Fibroblast of skin of scalp (primary cell): ENCODE measurements at regions not wholly inside any gene's neighbourhood (a gene's known extent, or its start where the extent isn't known, plus 50 kb on each side); places are given as distances from the start of the nearest gene placed in this dataset.

Experiments used
- DNase-seq: peaks from one replicate; pipeline ENCODE4 v3.0.0-alpha.2; 2013

DNA sequence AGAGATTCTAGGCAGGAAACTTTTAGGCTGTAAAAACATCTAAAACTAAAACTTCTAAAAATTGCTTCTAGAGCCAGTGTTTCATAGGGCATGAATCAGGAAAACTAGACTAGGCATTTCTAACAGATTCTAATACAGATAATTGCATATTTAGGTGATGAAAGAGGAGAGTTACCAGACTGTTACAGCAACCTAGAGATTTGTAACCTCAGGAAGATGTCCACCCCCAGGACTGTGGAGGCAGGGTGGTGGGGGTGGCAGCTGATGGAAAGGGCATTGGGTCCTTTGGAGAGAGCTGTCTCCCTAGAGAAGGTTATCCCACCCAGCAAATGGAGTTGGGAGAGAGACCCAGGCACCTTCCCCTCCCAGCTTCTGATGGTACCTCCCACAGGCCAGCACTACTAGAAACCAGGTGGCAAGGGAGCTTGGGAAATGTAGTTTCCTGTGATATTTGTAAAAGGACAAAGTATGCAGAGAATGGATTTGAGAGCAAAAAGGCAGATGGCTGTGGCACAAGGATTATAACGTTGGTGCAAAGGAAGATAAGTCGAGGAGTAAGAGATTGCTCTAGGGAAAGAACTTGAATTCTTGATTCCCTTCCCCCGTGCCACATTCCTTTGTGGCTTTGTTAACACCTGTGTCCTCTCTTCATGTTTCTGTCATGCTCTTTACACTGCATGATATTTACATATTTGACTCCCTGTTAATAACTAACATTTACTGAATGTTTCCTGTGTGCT, 75.6 kb upstream of the MGAT5 start:
- peak; percentile 20 for DNase-seq

GRCh38 chr2:134181219-134181618, 72.7 kb upstream of the MGAT5 start:
- DNase-seq, result no peak

DNA sequence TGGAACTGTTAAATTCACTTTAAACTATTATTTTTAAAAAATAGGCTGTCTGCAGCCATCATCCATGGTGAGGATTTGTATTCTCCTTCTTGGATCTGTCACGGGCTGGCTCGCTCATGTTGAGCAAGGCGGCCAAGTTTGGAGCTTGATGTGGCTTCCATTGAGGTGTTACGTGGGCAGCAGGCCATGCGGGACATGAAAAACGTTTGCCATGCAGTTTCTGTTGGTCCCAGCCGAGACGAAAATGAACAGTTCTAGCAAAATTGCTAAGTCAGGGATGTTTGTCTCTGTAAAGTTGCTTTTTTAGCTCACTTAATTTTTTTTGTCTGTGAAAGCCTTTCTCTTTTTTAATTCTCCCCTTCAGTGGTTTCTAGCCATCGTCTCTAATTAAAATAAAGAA, 70.2 kb upstream of the MGAT5 start:
- DNase-seq, result no peak

DNA sequence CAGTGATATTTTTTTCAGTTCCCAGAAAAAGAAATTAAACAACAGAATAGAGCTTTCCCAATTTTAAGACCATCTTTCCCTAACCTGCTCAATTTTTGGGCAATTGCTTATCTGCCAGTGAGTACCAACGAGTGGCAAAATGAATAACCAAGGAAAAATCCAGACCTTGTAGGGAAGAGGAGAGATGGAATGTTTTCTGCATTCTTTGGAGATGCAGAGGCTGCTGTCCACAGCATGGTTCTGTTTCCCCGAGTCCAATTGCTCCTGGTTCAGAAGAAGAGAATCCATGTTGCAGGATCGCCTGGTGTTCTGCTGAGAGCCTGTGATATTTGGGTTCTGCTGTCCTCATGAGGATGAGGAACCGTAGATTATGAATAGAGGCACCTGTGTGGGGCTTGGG, 68.2 kb upstream of the MGAT5 start:
- DNase-seq, result no peak

DNA sequence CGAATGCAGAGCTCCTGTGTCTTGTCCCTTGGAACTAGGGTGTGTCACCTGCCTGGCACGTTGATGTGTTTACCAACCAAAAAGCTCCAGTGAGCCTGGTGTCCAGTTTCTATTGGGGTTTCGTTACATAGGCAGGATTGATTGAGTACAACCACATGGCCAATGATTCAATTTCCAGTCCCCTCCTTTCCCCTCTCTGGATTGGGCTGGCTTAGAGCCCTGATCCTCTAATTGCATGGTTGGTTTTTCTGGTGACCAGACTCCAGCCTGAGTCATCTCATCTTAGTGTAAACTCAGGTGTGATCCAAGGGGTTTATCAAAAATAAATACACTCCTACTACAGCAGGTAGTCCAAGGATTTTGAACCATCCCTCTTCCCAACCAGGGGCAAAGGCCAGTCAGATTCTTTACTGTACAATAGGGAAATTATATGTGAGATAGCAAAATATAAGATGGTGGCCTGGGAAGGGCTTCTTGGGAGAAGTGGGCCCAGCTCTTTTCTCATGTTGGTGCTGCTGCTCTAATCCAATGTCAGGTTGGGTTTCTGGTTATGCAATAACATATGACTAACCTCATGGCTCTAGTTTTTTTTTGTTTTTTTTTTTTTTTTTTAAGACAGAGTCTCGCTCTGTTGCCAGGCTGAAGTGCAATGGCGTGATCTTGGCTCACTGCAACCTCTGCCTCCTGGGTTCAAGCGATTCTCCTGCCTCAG, 64.7 kb upstream of the MGAT5 start:
- peak; percentile 38 for DNase-seq

- no peak for DNase-seq
Measured at GRCh38 chr2:134190062-134190806, 63.6 kb upstream of the MGAT5 start.

DNA sequence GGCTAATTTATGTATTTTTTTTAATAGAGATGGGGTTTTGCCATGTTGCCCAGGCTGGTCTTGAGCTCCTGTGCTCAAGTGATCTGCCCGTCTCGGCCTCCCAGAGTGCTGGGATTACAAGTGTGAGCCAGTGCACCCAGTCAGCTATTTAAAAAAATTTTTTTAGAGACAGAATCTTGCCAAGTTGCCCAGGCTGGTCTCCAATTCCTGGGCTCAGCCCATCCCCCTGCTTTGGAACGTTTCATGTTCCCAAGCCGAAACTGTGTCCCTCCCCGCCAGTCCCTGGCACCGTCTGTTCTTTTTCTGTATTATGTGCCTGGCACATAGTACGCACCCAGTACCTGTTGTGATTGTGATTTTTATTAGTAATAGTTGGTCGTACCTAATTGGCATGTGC, 63.1 kb upstream of the MGAT5 start:
- DNase-seq, result no peak

- DNase-seq, result no peak
Measured at GRCh38 chr2:134191835-134192234, 62.0 kb upstream of the MGAT5 start.

GRCh38 chr2:134193006-134193405, 60.9 kb upstream of the MGAT5 start:
- DNase-seq, result peak; percentile 90

DNA sequence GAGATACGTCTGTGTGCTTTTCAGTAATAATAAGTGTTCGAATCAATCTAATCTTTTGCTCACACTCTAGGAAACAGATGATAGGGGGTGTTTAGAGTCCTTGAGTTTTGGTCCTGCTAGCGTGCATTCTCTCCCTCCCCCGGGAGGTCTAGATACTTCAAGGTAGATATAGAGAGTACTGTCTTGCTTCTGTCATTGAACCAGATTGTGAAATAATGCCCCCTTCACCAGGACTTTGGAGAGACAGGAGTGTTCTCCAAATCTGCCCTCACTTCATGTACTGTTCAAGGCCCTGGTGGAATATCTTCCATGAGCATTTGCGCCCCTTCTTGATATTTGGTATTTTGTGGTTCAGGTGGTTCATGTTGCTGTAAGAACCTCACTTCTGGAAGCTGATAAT, 59.4 kb upstream of the MGAT5 start:
- no peak for DNase-seq

DNA sequence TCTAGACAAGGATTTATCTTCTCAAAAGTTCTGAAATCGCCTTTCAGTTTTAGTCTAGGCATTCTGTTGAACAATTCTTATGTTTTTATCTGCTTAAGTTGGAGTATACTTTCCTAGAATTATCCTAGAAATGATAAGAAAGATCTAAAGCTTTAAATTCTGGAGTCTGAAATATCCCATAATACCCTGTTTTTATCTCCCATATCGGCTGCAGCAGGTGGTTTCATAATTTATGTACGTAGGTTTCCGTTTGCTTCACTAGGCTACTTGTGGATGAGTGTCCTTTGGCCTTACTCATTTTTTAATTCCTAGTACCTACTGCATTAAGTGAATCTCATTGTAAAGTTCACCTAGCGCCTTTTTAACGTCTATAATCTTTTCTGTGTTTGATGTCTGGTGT, 58.5 kb upstream of the MGAT5 start:
- no peak for DNase-seq

GRCh38 chr2:134197445-134197844, 56.4 kb upstream of the MGAT5 start:
- no peak for DNase-seq

- DNase-seq, result no peak
Measured at GRCh38 chr2:134198006-134198634, 55.8 kb upstream of the MGAT5 start.

GRCh38 chr2:134199123-134199522, 54.7 kb upstream of the MGAT5 start:
- DNase-seq, result no peak

GRCh38 chr2:134200036-134200618, 53.7 kb upstream of the MGAT5 start:
- DNase-seq, result no peak

GRCh38 chr2:134201533-134201932, 52.3 kb upstream of the MGAT5 start:
- DNase-seq, result no peak

DNA sequence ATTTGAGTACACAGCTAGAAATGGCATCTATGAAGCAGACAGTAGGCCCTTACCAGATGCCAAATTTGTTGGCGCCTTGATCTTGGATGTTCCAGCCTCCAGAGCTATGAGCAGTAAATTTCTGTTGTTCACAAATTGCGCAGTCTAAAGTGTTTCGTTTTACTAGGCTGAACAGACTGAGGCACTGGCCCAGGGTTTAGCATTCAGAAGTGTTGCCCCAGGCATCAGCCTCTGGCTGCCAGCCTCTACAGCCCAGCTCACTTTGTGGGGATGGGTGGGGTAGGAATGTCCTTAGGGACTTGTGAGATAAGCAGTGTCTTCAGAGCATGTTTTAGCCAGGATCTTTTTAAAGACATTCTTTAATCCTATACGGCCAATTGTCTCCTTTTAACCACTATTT, 51.5 kb upstream of the MGAT5 start:
- peak; percentile 56 for DNase-seq

- no peak for DNase-seq
Measured at GRCh38 chr2:134203175-134203574, 50.7 kb upstream of the MGAT5 start.
